GM21619 (cell line): ENCODE measurements at regions not wholly inside any gene's neighbourhood (a gene's known extent, or its start where the extent isn't known, plus 50 kb on each side); places are given as distances from the start of the nearest gene placed in this dataset.
A peak's percentile ranks its signal among the peaks of the same experiment; 100 is the strongest.

Experiments used
- ATAC-seq: cut with Tn5 transposase; IDR thresholded peaks from one replicate; pipeline ENCODE4 v1.9.1; 2021; ENCODE audit not compliant: unreplicated experiment

GRCh38 chr10:30793093-30793492 lies 163.5 kb upstream of the LYZL2 start:
- no peak for ATAC-seq

- ATAC-seq, result no peak
Measured at GRCh38 chr10:30792025-30792424, 162.5 kb upstream of the LYZL2 start.

GRCh38 chr10:30791197-30791611 lies 161.7 kb upstream of the LYZL2 start:
- no peak for ATAC-seq

GRCh38 chr10:30789806-30790205 lies 160.3 kb upstream of the LYZL2 start:
- no peak for ATAC-seq

- no peak for ATAC-seq
Measured at GRCh38 chr10:30788307-30788706, 158.8 kb upstream of the LYZL2 start.

GRCh38 chr10:30786906-30787305 lies 157.4 kb upstream of the LYZL2 start:
- ATAC-seq, result no peak

GRCh38 chr10:30786131-30786530 lies 156.6 kb upstream of the LYZL2 start:
- ATAC-seq, result no peak

- ATAC-seq, result no peak
Measured at GRCh38 chr10:30784897-30785605, 155.5 kb upstream of the LYZL2 start.

- no peak for ATAC-seq
Measured at GRCh38 chr10:30784524-30784896, 155.0 kb upstream of the LYZL2 start.

- ATAC-seq, result peak; percentile 34
Measured at GRCh38 chr10:30783939-30784501, 154.5 kb upstream of the LYZL2 start.

GRCh38 chr10:30782537-30783461 lies 153.2 kb upstream of the LYZL2 start:
- ATAC-seq, result peak; percentile 64

- ATAC-seq, result no peak
Measured at GRCh38 chr10:30782157-30782536, 152.6 kb upstream of the LYZL2 start.

GRCh38 chr10:30781670-30782121 lies 152.1 kb upstream of the LYZL2 start:
- ATAC-seq, result no peak

GRCh38 chr10:30778769-30779168 lies 149.2 kb upstream of the LYZL2 start:
- ATAC-seq, result no peak

- ATAC-seq, result no peak
Measured at GRCh38 chr10:30775779-30776591, 146.4 kb upstream of the LYZL2 start.

- ATAC-seq, result no peak
Measured at GRCh38 chr10:30774261-30774660, 144.7 kb upstream of the LYZL2 start.

GRCh38 chr10:30773501-30773900 lies 143.9 kb upstream of the LYZL2 start:
- no peak for ATAC-seq

- ATAC-seq, result no peak
Measured at GRCh38 chr10:30770816-30771215, 141.3 kb upstream of the LYZL2 start.

- ATAC-seq, result no peak
Measured at GRCh38 chr10:30770229-30770628, 140.7 kb upstream of the LYZL2 start.

- no peak for ATAC-seq
Measured at GRCh38 chr10:30769361-30769760, 139.8 kb upstream of the LYZL2 start.

- no peak for ATAC-seq
Measured at GRCh38 chr10:30765616-30766015, 136.1 kb upstream of the LYZL2 start.
